Activated naive CD4-positive, alpha-beta T cell treated with anti-CD3 and anti-CD28 coated beads for 36 hours (primary cell): ENCODE measurements at regions not wholly inside any gene's neighbourhood (a gene's known extent, or its start where the extent isn't known, plus 50 kb on each side); places are given as distances from the start of the nearest gene placed in this dataset.
A peak's percentile ranks its signal among the peaks of the same experiment; 100 is the strongest.
"Not testable (repeated sequence)": the region's sequence is repeated elsewhere in the genome, so short reads cannot be mapped to it uniquely, and the experiment has no call there.

ENCODE experiments used
- CTCF ChIA-PET: fragments of 350-600 bp; sonication (Branson Sonifier 250); formaldehyde crosslinking; loops from one replicate; lab custom pipeline; 2021; ENCODE audit warnings: antibody characterized with exemption; lab: Charles Lee
- DNase-seq: peaks from one replicate; pipeline ENCODE4 v3.0.0-alpha.2; 2020
- H3K27ac Mint-ChIP-seq: one replicate; pipeline ENCODE4 v1.8.0; 2021; ENCODE audit warnings: mild to moderate bottlenecking, mixed read lengths
- H3K27me3 Mint-ChIP-seq: one replicate; pipeline ENCODE4 v1.8.0; 2021; ENCODE audit warnings: low read depth, mixed read lengths
- H3K36me3 Mint-ChIP-seq: one replicate; pipeline ENCODE4 v1.8.0; 2021; ENCODE audit warnings: low read depth, mixed read lengths
- H3K4me1 Mint-ChIP-seq: one replicate; pipeline ENCODE4 v1.8.0; 2021; ENCODE audit warnings: low read depth, mixed read lengths
- H3K4me3 Mint-ChIP-seq: one replicate; pipeline ENCODE4 v1.8.0; 2021; ENCODE audit warnings: mild to moderate bottlenecking, moderate library complexity, mixed read lengths
- H3K9me3 Mint-ChIP-seq: one replicate; pipeline ENCODE4 v1.8.0; 2021; ENCODE audit warnings: mixed read lengths
- intact Hi-C: fragments of 100-400 bp; cut with micrococcal nuclease; formaldehyde crosslinking; loops from one replicate; pipeline ENCODE4 v1.15.1; 2023

- H3K27me3 Mint-ChIP-seq, H3K9me3 Mint-ChIP-seq, CTCF ChIA-PET, DNase-seq, H3K36me3 Mint-ChIP-seq, H3K4me1 Mint-ChIP-seq, H3K4me3 Mint-ChIP-seq, H3K27ac Mint-ChIP-seq, intact Hi-C loops: not testable (repeated sequence)
These were observed 368.1 kb downstream of the TP53TG3F start for GRCh38 chr16:33827522-33827921.

GRCh38 chr16:33839157-33839556 lies 379.7 kb downstream of the TP53TG3F start:
- H3K27me3 Mint-ChIP-seq, H3K36me3 Mint-ChIP-seq, H3K4me1 Mint-ChIP-seq, CTCF ChIA-PET, DNase-seq, H3K27ac Mint-ChIP-seq, H3K4me3 Mint-ChIP-seq, intact Hi-C loops, H3K9me3 Mint-ChIP-seq: not testable (repeated sequence)

- H3K9me3 Mint-ChIP-seq, H3K36me3 Mint-ChIP-seq, H3K27me3 Mint-ChIP-seq, H3K4me1 Mint-ChIP-seq, H3K4me3 Mint-ChIP-seq, H3K27ac Mint-ChIP-seq, CTCF ChIA-PET, intact Hi-C loops: not testable (repeated sequence)
- peak; percentile 38 for DNase-seq
These were observed 385.1 kb downstream of the TP53TG3F start for GRCh38 chr16:33844533-33844932.
